ENCODE measurements at regions not wholly inside any gene's neighbourhood (a gene's known extent, or its start where the extent isn't known, plus 50 kb on each side); places are given as distances from the start of the nearest gene placed in this dataset.

- H3K4me1 ChIP-seq (ENCODE audit: insufficient read depth, low read length, poor library complexity, severe bottlenecking), result no peaks in the 10 kb centered on the region
- CTCF ChIA-PET, result no interaction called here
- intact Hi-C loops (cut with micrococcal nuclease; ENCODE audit: unreplicated experiment), result no loop called here
These were observed 1151.0 kb downstream of the DIAPH3 start for GRCh38 chr13:59012731-59013130.

GRCh38 chr13:59016250-59016649 lies 1147.5 kb downstream of the DIAPH3 start:
- Histone ChIP-seq H3K36me3 (ENCODE audit: insufficient read depth, low read length, poor library complexity, severe bottlenecking) (no peaks in the 10 kb centered on the region), H3K27ac (ENCODE audit: low read depth, low read length, poor library complexity, severe bottlenecking) (no peak overlapping the region), H3K4me1 (ENCODE audit: insufficient read depth, low read length, poor library complexity, severe bottlenecking) (no peaks in the 10 kb centered on the region), H3K9me3 (ENCODE audit: low read depth, low read length, poor library complexity, severe bottlenecking) (no peaks in the 10 kb centered on the region), H3K4me3 (ENCODE audit: low read depth, low read length, poor library complexity, severe bottlenecking) (no peak overlapping the region), H3K27me3 (replicated peaks; ENCODE audit: insufficient read depth, low read depth, low read length, poor library complexity) (no peaks in the 10 kb centered on the region)
- BruUV-seq (replicated peaks), result no TSS peak
- DNase-seq (ENCODE audit: low spot score), result no peak
- ChIA-PET POLR2A (ENCODE audit: low non-redundant PET) (no interaction called here), CTCF (no interaction called here)
- intact Hi-C loops (cut with micrococcal nuclease; ENCODE audit: unreplicated experiment), result no loop called here
- no peak for TF ChIP-seq EZH2 (IDR thresholded peaks at IDR 0.05; ENCODE audit: borderline replicate concordance, low read depth, low read length, poor library complexity, severe bottlenecking)

More at GRCh38 chr13:59012731-59013130, 1151.0 kb downstream of the DIAPH3 start:
- DNase-seq (ENCODE audit: low spot score), result no peak
- Histone ChIP-seq H3K27me3 (replicated peaks; ENCODE audit: insufficient read depth, low read depth, low read length, poor library complexity) (no peaks in the 10 kb centered on the region), H3K27ac (ENCODE audit: low read depth, low read length, poor library complexity, severe bottlenecking) (no peak overlapping the region), H3K36me3 (ENCODE audit: insufficient read depth, low read length, poor library complexity, severe bottlenecking) (no peaks in the 10 kb centered on the region), H3K4me3 (ENCODE audit: low read depth, low read length, poor library complexity, severe bottlenecking) (no peak overlapping the region), H3K9me3 (ENCODE audit: low read depth, low read length, poor library complexity, severe bottlenecking) (no peaks in the 10 kb centered on the region)
- TF ChIP-seq EZH2 (IDR thresholded peaks at IDR 0.05; ENCODE audit: borderline replicate concordance, low read depth, low read length, poor library complexity, severe bottlenecking) (no peak), CTCF (conservative IDR thresholded peaks at IDR 0.05; ENCODE audit: low read depth, low read length) (no peak)
- POLR2A ChIA-PET (ENCODE audit: low non-redundant PET), result no interaction called here
- BruUV-seq (replicated peaks), result no TSS peak

- POLR2A ChIA-PET (ENCODE audit: low non-redundant PET), result no interaction called here
- Histone ChIP-seq H3K9me3 (ENCODE audit: low read depth, low read length, poor library complexity, severe bottlenecking) (no peaks in the 10 kb centered on the region), H3K27ac (ENCODE audit: low read depth, low read length, poor library complexity, severe bottlenecking) (no peak overlapping the region), H3K4me3 (ENCODE audit: low read depth, low read length, poor library complexity, severe bottlenecking) (no peak overlapping the region), H3K4me1 (ENCODE audit: insufficient read depth, low read length, poor library complexity, severe bottlenecking) (no peaks in the 10 kb centered on the region), H3K27me3 (replicated peaks; ENCODE audit: insufficient read depth, low read depth, low read length, poor library complexity) (no peaks in the 10 kb centered on the region), H3K36me3 (ENCODE audit: insufficient read depth, low read length, poor library complexity, severe bottlenecking) (no peaks in the 10 kb centered on the region)
- CTCF ChIA-PET, result interaction anchor here (0.7 kb wide), 1 partner anchor 48 kb away, joined by 3 read pairs; no protein-coding TSS in a partner anchor
- intact Hi-C loops (cut with micrococcal nuclease; ENCODE audit: unreplicated experiment), result no loop called here
- TF ChIP-seq CTCF (conservative IDR thresholded peaks at IDR 0.05; ENCODE audit: low read depth, low read length) (no peak), EZH2 (IDR thresholded peaks at IDR 0.05; ENCODE audit: borderline replicate concordance, low read depth, low read length, poor library complexity, severe bottlenecking) (no peak)
- DNase-seq (ENCODE audit: low spot score), result no peak
- no TSS peak for BruUV-seq (replicated peaks)
These were observed 1139.3 kb downstream of the DIAPH3 start for GRCh38 chr13:59024434-59024833.

GRCh38 chr13:59034198-59034597 lies 1129.5 kb downstream of the DIAPH3 start:
- no peaks in the 10 kb centered on the region for H3K4me1 ChIP-seq (ENCODE audit: insufficient read depth, low read length, poor library complexity, severe bottlenecking)
- BruUV-seq (replicated peaks), result no TSS peak
- no peaks in the 10 kb centered on the region for H3K27me3 ChIP-seq (replicated peaks; ENCODE audit: insufficient read depth, low read depth, low read length, poor library complexity)
- TF ChIP-seq CTCF (conservative IDR thresholded peaks at IDR 0.05; ENCODE audit: low read depth, low read length) (no peak), EZH2 (IDR thresholded peaks at IDR 0.05; ENCODE audit: borderline replicate concordance, low read depth, low read length, poor library complexity, severe bottlenecking) (no peak)
- ChIA-PET POLR2A (ENCODE audit: low non-redundant PET) (no interaction called here), CTCF (no interaction called here)
- no peaks in the 10 kb centered on the region for H3K9me3 ChIP-seq (ENCODE audit: low read depth, low read length, poor library complexity, severe bottlenecking)
- intact Hi-C loops (cut with micrococcal nuclease; ENCODE audit: unreplicated experiment), result no loop called here
- DNase-seq (ENCODE audit: low spot score), result no peak
- no peaks in the 10 kb centered on the region for H3K36me3 ChIP-seq (ENCODE audit: insufficient read depth, low read length, poor library complexity, severe bottlenecking)
- no peak overlapping the region for H3K4me3 ChIP-seq (ENCODE audit: low read depth, low read length, poor library complexity, severe bottlenecking)
- H3K27ac ChIP-seq (ENCODE audit: low read depth, low read length, poor library complexity, severe bottlenecking), result no peak overlapping the region

Data from A673 (cell line).